GM12878 (cell line): ENCODE measurements at regions not wholly inside any gene's neighbourhood (a gene's known extent, or its start where the extent isn't known, plus 50 kb on each side); places are given as distances from the start of the nearest gene placed in this dataset.

Source experiments
- ATAC-seq: fragments of 200-7000 bp; cut with Tn5 transposase; 3 replicates; pipeline ENCODE4 v1.9.1; 2020; ENCODE audit warnings: mild to moderate bottlenecking, moderate library complexity
- BruUV-seq: library from RNA; stranded (reverse); fragments of 400-500 nt; replicated peaks from 2 replicates; lab custom pipeline; 2021; lab: Mats Ljungman, UMichigan
- CTCF ChIA-PET: fragments of 300-600 bp; sonication (Branson Sonifier 250); formaldehyde crosslinking; extraction: SDS; loops from one replicate; lab custom pipeline; 2021; ENCODE audit warnings: inconsistent platforms; lab: Yijun Ruan, JAX
- POLR2A ChIA-PET: fragments of 350-600 bp; formaldehyde crosslinking; extraction: SDS; loops from one replicate; lab custom pipeline; 2021; ENCODE audit warnings: inconsistent platforms; lab: Charles Lee
- RAD21 ChIA-PET: fragments of 300-600 bp; sonication (Branson Sonifier 250); formaldehyde crosslinking; loops from one replicate; lab custom pipeline; 2023; ENCODE audit warnings: antibody characterized with exemption; ENCODE audit not compliant: unreplicated experiment; lab: Charles Lee
- SMC1A ChIA-PET: fragments of 300-600 bp; sonication (Branson Sonifier 250); formaldehyde crosslinking; loops from one replicate; lab custom pipeline; 2023; ENCODE audit not compliant: unreplicated experiment, uncharacterized antibody; lab: Charles Lee
- DNase-seq: peaks from one replicate; pipeline ENCODE4 v3.0.0-alpha.2; 2011; ENCODE audit warnings: low read depth, low spot score
- FAIRE-seq: peaks from 3 replicates; lab custom pipeline; 2011; peaks lifted over from hg19 to GRCh38; lab: Jason Lieb, UNC
- H2AFZ ChIP-seq: 2 replicates; pipeline ENCODE4 v1.6.0; 2011; ENCODE audit warnings: low read depth, low read length, control low read depth; ENCODE audit not compliant: control insufficient read depth
- H3K27ac ChIP-seq: 2 replicates; pipeline ENCODE4 v1.5.1; 2011; ENCODE audit warnings: control low read depth; ENCODE audit not compliant: control insufficient read depth, insufficient read depth
- H3K27me3 ChIP-seq, 2 experiments: replicated peaks in 1 of 2; 2 replicates each; pipeline versions ENCODE4 v1.6.0 to v1.6.1; 2011; ENCODE audit warnings: low read length in 1 of 2; ENCODE audit not compliant: control insufficient read depth in 2 of 2, insufficient read depth in 2 of 2
- H3K36me3 ChIP-seq, 2 experiments: 2 replicates each; pipeline ENCODE4 v1.5.1; 2011; ENCODE audit warnings: low read length in 1 of 2; ENCODE audit not compliant: control insufficient read depth in 2 of 2, insufficient read depth in 2 of 2
- H3K4me1 ChIP-seq: 2 replicates; pipeline ENCODE4 v1.6.1; 2011; ENCODE audit warnings: mild to moderate bottlenecking, low read length, moderate library complexity, mixed read lengths; ENCODE audit not compliant: control insufficient read depth, insufficient read depth
- H3K4me2 ChIP-seq: 2 replicates; pipeline ENCODE4 v1.6.0; 2011; ENCODE audit warnings: control low read depth; ENCODE audit not compliant: control insufficient read depth, insufficient read depth
- H3K4me3 ChIP-seq: fragments of 200-600 bp; sonication (generic); 2 replicates; pipeline ENCODE4 v1.5.1; 2016
- H3K79me2 ChIP-seq: 2 replicates; pipeline ENCODE4 v1.6.0; 2011; ENCODE audit warnings: low read length; ENCODE audit not compliant: control insufficient read depth, insufficient read depth
- H3K9ac ChIP-seq: 2 replicates; pipeline ENCODE4 v1.8.0; 2011; ENCODE audit warnings: low read length, control low read depth, mixed read lengths; ENCODE audit not compliant: control insufficient read depth, insufficient read depth
- H3K9me3 ChIP-seq: replicated peaks from 3 replicates; pipeline ENCODE4 v1.5.1; 2011; ENCODE audit warnings: mild to moderate bottlenecking, low read length; ENCODE audit not compliant: control insufficient read depth, insufficient read depth
- H4K20me1 ChIP-seq: 2 replicates; pipeline ENCODE4 v1.6.0; 2011; ENCODE audit not compliant: control insufficient read depth, insufficient read depth
- CBX3 ChIP-seq: fragments of 200-600 bp; sonication (generic); IDR thresholded peaks from 2 replicates; pipeline ENCODE4 v1.6.1; 2016; ENCODE audit warnings: low read depth, borderline replicate concordance
- ESRRA ChIP-seq: IDR thresholded peaks from 2 replicates; pipeline ENCODE4 v1.6.1; 2012; ENCODE audit warnings: mild to moderate bottlenecking, low read length, improper control_type of control experiment
- FOXM1 ChIP-seq: IDR thresholded peaks from 2 replicates; pipeline ENCODE4 v1.6.1; 2012; ENCODE audit warnings: low read depth, mild to moderate bottlenecking, inconsistent platforms, low read length, moderate library complexity
- MLLT1 ChIP-seq: fragments of 450-650 bp; IDR thresholded peaks from 2 replicates; pipeline ENCODE4 v1.6.1; 2016; ENCODE audit warnings: mild to moderate bottlenecking
- NFYA ChIP-seq: IDR thresholded peaks from 2 replicates; pipeline ENCODE4 v1.6.1; 2011; ENCODE audit warnings: low read depth, mild to moderate bottlenecking, low read length, improper control_type of control experiment, borderline replicate concordance
- NKRF ChIP-seq: fragments of 450-650 bp; conservative IDR thresholded peaks from 2 replicates; pipeline ENCODE4 v1.6.1; 2017; ENCODE audit warnings: mild to moderate bottlenecking, moderate library complexity
- PAX5 ChIP-seq: IDR thresholded peaks from 2 replicates; pipeline ENCODE4 v1.6.1; 2011; ENCODE audit warnings: low read depth, low read length, borderline replicate concordance
- RAD51 ChIP-seq: fragments of 450-650 bp; IDR thresholded peaks from 2 replicates; pipeline ENCODE4 v1.6.1; 2016; ENCODE audit warnings: moderate library complexity, mild to moderate bottlenecking, inconsistent platforms
- SMAD1 ChIP-seq: fragments of 450-650 bp; IDR thresholded peaks from 2 replicates; pipeline ENCODE4 v1.6.1; 2018; ENCODE audit warnings: mild to moderate bottlenecking, low read depth; ENCODE audit not compliant: partially characterized antibody
- SRF ChIP-seq, 2 experiments: IDR thresholded peaks; 2 replicates each; pipeline ENCODE4 v1.6.1; 2011; ENCODE audit warnings: low read depth in 2 of 2, low read length in 2 of 2, mild to moderate bottlenecking in 1 of 2, moderate library complexity in 1 of 2
- TARDBP ChIP-seq: IDR thresholded peaks from 2 replicates; pipeline ENCODE4 v1.6.1; 2016; ENCODE audit warnings: borderline replicate concordance
- TCF12 ChIP-seq: IDR thresholded peaks from 2 replicates; pipeline ENCODE4 v1.6.1; 2011; ENCODE audit warnings: low read depth, mild to moderate bottlenecking, low read length
- ZNF207 ChIP-seq: fragments of 450-650 bp; IDR thresholded peaks from 2 replicates; pipeline ENCODE4 v1.6.1; 2014; ENCODE audit warnings: antibody characterized with exemption, mild to moderate bottlenecking, borderline replicate concordance
- WGBS: methylation state at CpG from one replicate; pipeline ENCODE4 v1.1.6; 2016; ENCODE audit warnings: low lambda C conversion rate; ENCODE audit not compliant: insufficient replicate concordance, insufficient coverage; ENCODE audit errors: missing lambda C conversion rate; 5-methylcytosine and 5-hydroxymethylcytosine counted together
- in situ Hi-C: fragments of 300-500 bp; cut with MboI; formaldehyde crosslinking; loops from 9 replicates; pipeline ENCODE4 v1.14.3; 2018; ENCODE audit warnings: mixed read lengths
- intact Hi-C: fragments of 100-400 bp; cut with micrococcal nuclease; formaldehyde crosslinking; loops from one replicate; pipeline ENCODE4 v1.14.2; 2022; ENCODE audit not compliant: unreplicated experiment

DNA sequence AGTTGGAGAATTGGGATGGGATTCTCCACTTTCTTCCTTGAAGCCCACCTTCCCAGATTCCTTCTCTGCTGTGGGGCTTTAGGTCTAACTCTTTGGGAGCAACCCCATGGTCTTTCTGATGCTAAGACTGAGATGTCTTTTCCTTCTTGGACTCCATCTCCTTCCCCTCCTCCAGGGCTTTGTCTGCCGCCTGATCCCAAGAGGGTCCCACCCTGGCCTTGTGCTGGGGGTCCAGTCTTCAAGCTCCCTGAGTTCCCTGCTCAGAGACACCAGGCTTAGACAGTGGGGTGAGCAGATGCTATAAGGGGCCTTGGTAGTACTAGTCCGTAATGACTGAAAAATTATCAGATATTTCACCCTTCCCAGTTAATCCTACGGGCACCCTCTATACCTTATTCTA, 150.5 kb downstream of the PTPN20 start:
- SMC1A ChIA-PET = no interaction called here
- no peak for DNase-seq
- H3K4me3 ChIP-seq = no peak overlapping the region
- TF ChIP-seq TCF12 = no peak
- no peak for TF ChIP-seq CBX3
- TF ChIP-seq NKRF = no peak
- no peak for TF ChIP-seq ZNF207
- no peak for TF ChIP-seq ESRRA
- TF ChIP-seq FOXM1 = no peak
- no peak for TF ChIP-seq MLLT1
- TF ChIP-seq PAX5 = no peak
- no peak for TF ChIP-seq NFYA
- TF ChIP-seq RAD51 = no peak
- TF ChIP-seq SRF (IDR thresholded peaks at IDR 0.05; ENCODE audit: low read depth in 2 of 2, low read length in 2 of 2) = no peak
- TF ChIP-seq SMAD1 = no peak
- TF ChIP-seq TARDBP = no peak
- POLR2A ChIA-PET = no interaction called here
- no peaks in the 10 kb centered on the region for H4K20me1 ChIP-seq
- no peaks in the 10 kb centered on the region for H3K36me3 ChIP-seq
- H3K27ac ChIP-seq = no peak overlapping the region
- no peaks in the 10 kb centered on the region for H3K79me2 ChIP-seq
- H3K4me1 ChIP-seq = no peaks in the 10 kb centered on the region
- no peak overlapping the region for H3K4me2 ChIP-seq
- in situ Hi-C loops = no loop called here
- CTCF ChIA-PET = no interaction called here
- no peak overlapping the region for H2AFZ ChIP-seq
- no peak for ATAC-seq
- peaks cover 7 to 9% of the 10 kb centered on the region in 2 experiments; a peak in 3 of 4 replicates for H3K27me3 ChIP-seq
- no peaks in the 10 kb centered on the region for H3K9me3 ChIP-seq
- WGBS = 0% methylated on average over 3 of the region's 3 CpGs
- no TSS peak for BruUV-seq
- no peak for FAIRE-seq
- intact Hi-C loops = no loop called here
- RAD21 ChIA-PET = no interaction called here
- H3K9ac ChIP-seq = no peak overlapping the region
